ENCODE measurements at regions not wholly inside any gene's neighbourhood (a gene's known extent, or its start where the extent isn't known, plus 50 kb on each side); places are given as distances from the start of the nearest gene placed in this dataset.

DNA sequence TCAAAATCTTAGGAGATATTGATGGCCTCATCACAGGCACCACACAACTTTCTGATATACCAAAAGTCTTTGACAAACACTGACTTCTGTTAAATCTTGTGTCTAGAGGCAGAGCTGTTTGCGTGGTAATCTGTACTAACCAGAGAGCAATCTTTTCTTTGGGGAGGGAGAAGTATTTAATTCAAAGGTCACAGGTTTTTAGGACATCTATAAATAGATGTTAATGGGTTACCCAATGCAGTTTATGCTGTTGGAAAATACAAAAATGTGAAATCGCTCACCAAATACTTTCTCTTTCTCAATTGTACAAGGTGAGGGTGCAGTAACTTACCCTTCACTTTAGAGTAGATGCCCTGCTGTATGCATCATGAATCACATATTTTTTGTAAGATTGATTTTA is 510.5 kb downstream of the NSUN3 start:
- ChIA-PET POLR2A (no interaction called here), CTCF (no interaction called here)
- H3K36me3 ChIP-seq (ENCODE audit: control insufficient read depth, insufficient read depth, low read length), result no peaks in the 10 kb centered on the region
- TF ChIP-seq, protein P1, sequence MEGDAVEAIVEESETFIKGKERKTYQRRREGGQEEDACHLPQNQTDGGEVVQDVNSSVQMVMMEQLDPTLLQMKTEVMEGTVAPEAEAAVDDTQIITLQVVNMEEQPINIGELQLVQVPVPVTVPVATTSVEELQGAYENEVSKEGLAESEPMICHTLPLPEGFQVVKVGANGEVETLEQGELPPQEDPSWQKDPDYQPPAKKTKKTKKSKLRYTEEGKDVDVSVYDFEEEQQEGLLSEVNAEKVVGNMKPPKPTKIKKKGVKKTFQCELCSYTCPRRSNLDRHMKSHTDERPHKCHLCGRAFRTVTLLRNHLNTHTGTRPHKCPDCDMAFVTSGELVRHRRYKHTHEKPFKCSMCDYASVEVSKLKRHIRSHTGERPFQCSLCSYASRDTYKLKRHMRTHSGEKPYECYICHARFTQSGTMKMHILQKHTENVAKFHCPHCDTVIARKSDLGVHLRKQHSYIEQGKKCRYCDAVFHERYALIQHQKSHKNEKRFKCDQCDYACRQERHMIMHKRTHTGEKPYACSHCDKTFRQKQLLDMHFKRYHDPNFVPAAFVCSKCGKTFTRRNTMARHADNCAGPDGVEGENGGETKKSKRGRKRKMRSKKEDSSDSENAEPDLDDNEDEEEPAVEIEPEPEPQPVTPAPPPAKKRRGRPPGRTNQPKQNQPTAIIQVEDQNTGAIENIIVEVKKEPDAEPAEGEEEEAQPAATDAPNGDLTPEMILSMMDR (IDR thresholded peaks at IDR 0.05; ENCODE audit: insufficient read depth, low read depth, low read length), result no peak
- no peaks in the 10 kb centered on the region for H3K27me3 ChIP-seq (ENCODE audit: control insufficient read depth, insufficient read depth, low read length)
- no peak for DNase-seq (ENCODE audit: low read depth)
- H3K4me3 ChIP-seq (ENCODE audit: low read depth, low read length), result no peak overlapping the region

DNA sequence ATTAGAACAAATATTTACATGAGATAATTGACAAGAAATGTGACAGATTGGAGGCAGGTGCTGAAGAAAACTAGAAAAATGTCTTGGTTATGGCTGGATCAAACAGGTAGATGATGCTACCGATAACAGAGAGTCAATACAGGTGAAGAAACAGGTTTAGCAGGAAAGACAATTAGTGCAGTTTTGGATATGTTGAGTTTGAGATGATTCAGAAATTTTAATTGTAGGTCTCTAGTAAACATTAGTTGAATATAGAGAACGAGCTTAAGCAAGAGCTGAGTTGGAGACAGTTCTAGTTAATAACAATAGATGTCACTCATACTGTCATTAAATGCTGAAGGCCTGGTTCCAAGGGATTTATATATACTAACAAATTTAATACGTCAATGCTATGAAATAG is 524.4 kb downstream of the NSUN3 start:
- no peak for DNase-seq (ENCODE audit: low read depth)
- no peak overlapping the region for H3K4me3 ChIP-seq (ENCODE audit: low read depth, low read length)
- H3K27me3 ChIP-seq (ENCODE audit: control insufficient read depth, insufficient read depth, low read length), result no peaks in the 10 kb centered on the region
- ChIA-PET POLR2A (no interaction called here), CTCF (no interaction called here)
- TF ChIP-seq, protein P1 (IDR thresholded peaks at IDR 0.05; ENCODE audit: insufficient read depth, low read depth, low read length), result no peak
- no peaks in the 10 kb centered on the region for H3K36me3 ChIP-seq (ENCODE audit: control insufficient read depth, insufficient read depth, low read length)

DNA sequence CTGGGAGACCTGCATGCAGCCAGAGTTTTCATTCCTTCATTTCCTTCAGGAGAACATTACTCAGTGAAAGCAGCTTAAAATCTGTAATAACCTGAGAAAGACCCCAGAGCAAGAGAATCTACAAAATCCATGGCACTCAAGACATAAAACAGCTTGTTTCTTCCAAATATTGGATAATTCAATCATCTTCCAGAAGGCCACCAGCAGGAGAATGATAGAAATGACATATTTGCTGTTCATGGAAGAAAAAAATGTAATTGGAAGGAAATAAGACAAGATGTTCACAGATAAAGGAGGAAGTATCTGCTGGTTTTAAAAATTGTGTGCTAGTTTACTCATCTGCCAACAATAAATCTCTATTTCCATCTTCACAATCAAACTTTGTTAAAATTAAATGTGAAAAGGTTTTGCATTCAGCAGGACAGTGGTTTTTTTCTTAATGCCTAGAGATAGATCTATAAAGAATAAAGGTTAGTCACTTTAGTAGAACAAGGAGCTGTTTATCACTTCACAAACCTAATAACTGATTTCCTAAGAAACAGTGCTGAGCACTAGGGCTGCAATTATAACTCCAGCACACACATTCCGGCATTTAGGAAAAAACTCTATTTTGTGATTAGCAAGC is 530.8 kb downstream of the NSUN3 start:
- Histone ChIP-seq H3K36me3 (ENCODE audit: control insufficient read depth, insufficient read depth, low read length) (no peaks in the 10 kb centered on the region), H3K4me3 (ENCODE audit: low read depth, low read length) (no peak overlapping the region), H3K27me3 (ENCODE audit: control insufficient read depth, insufficient read depth, low read length) (no peaks in the 10 kb centered on the region)
- ChIA-PET CTCF (no interaction called here), POLR2A (no interaction called here)
- no peak for DNase-seq (ENCODE audit: low read depth)
- TF ChIP-seq, protein P1 (IDR thresholded peaks at IDR 0.05; ENCODE audit: insufficient read depth, low read depth, low read length), result no peak

DNA sequence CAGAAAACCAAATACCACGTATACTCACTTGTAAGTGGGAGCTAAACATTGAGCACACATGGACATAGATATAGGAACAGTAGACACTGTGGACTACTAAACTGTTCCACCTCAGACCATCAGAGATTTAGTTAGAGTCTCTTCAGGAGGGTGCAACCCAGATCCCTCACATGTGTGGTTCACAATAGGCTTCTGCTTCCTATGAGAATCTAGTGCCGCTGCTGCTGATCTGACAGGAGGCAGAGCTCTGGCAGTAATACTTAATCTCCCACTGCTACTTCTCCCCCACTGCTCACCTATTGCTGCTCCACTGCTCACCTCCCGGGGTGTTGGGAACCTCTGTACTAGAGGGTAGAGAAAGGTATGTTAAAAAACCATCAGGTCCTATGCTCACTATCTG is 533.3 kb downstream of the NSUN3 start:
- Histone ChIP-seq H3K27me3 (ENCODE audit: control insufficient read depth, insufficient read depth, low read length) (no peaks in the 10 kb centered on the region), H3K4me3 (ENCODE audit: low read depth, low read length) (no peak overlapping the region), H3K36me3 (ENCODE audit: control insufficient read depth, insufficient read depth, low read length) (no peaks in the 10 kb centered on the region)
- CTCF ChIA-PET, result no interaction called here
- DNase-seq (ENCODE audit: low read depth), result no peak
- POLR2A ChIA-PET, result no interaction called here
- TF ChIP-seq, protein P1 (IDR thresholded peaks at IDR 0.05; ENCODE audit: insufficient read depth, low read depth, low read length), result no peak

DNA sequence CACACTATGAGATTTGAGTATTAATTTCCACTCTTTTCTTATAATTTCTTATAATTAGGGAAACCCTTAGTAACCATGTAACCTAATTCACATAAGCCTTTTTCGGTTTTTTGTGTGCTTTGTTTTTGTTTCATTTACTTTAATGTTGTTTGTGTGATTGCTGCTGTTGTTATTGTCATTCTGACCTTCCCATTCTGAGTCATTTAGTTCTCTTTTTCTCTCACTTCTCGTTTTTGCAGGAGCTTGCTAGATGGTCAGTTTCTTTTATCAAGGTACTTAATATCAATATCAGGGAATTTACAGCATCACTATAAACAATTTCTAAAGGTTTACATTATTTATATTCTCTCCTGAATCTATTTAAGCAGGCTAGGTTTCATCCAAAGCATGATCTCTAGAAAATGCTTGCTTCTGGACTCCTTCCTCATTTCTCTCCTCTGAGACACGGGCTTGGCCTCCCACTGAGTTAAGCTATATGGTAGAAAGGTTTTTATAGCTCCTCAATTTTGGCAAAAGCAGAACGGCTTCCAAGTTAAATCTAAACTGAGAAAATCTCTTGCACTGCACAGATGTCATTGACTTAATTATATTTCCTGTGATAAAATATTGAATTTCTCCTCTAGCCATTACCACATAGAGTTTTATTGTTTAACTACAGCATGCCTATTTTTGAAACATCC is 534.2 kb downstream of the NSUN3 start:
- no peaks in the 10 kb centered on the region for H3K27me3 ChIP-seq (ENCODE audit: control insufficient read depth, insufficient read depth, low read length)
- H3K36me3 ChIP-seq (ENCODE audit: control insufficient read depth, insufficient read depth, low read length), result no peaks in the 10 kb centered on the region
- no peak overlapping the region for H3K4me3 ChIP-seq (ENCODE audit: low read depth, low read length)
- TF ChIP-seq, protein P1 (IDR thresholded peaks at IDR 0.05; ENCODE audit: insufficient read depth, low read depth, low read length), result no peak
- ChIA-PET POLR2A (no interaction called here), CTCF (no interaction called here)
- DNase-seq (ENCODE audit: low read depth), result no peak

Measured in BJ (cell line).